ENCODE measurements at regions not wholly inside any gene's neighbourhood (a gene's known extent, or its start where the extent isn't known, plus 50 kb on each side); places are given as distances from the start of the nearest gene placed in this dataset.

- no peak overlapping the region for H3K27ac ChIP-seq
- no peaks in the 10 kb centered on the region for H3K27me3 ChIP-seq (ENCODE audit: control insufficient read depth, insufficient read depth, low read length)
- H2AFZ ChIP-seq: no peak overlapping the region
- H3K4me3 ChIP-seq (ENCODE audit: low read depth, low read length): no peak overlapping the region
- H3K79me2 ChIP-seq: no peaks in the 10 kb centered on the region
- TF ChIP-seq, protein P1, sequence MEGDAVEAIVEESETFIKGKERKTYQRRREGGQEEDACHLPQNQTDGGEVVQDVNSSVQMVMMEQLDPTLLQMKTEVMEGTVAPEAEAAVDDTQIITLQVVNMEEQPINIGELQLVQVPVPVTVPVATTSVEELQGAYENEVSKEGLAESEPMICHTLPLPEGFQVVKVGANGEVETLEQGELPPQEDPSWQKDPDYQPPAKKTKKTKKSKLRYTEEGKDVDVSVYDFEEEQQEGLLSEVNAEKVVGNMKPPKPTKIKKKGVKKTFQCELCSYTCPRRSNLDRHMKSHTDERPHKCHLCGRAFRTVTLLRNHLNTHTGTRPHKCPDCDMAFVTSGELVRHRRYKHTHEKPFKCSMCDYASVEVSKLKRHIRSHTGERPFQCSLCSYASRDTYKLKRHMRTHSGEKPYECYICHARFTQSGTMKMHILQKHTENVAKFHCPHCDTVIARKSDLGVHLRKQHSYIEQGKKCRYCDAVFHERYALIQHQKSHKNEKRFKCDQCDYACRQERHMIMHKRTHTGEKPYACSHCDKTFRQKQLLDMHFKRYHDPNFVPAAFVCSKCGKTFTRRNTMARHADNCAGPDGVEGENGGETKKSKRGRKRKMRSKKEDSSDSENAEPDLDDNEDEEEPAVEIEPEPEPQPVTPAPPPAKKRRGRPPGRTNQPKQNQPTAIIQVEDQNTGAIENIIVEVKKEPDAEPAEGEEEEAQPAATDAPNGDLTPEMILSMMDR (IDR thresholded peaks at IDR 0.05): no peak
- H3K4me2 ChIP-seq (ENCODE audit: low read length): no peak overlapping the region
- H3K9ac ChIP-seq: no peak overlapping the region
- no peaks in the 10 kb centered on the region for H3K4me1 ChIP-seq
- no peaks in the 10 kb centered on the region for H3K9me3 ChIP-seq (ENCODE audit: control insufficient read depth, low read length)
- no peaks in the 10 kb centered on the region for H3K36me3 ChIP-seq (ENCODE audit: control insufficient read depth, insufficient read depth, low read length)
Measured at GRCh38 chr5:44603496-44604272, 205.1 kb upstream of the MRPS30 start.

DNA sequence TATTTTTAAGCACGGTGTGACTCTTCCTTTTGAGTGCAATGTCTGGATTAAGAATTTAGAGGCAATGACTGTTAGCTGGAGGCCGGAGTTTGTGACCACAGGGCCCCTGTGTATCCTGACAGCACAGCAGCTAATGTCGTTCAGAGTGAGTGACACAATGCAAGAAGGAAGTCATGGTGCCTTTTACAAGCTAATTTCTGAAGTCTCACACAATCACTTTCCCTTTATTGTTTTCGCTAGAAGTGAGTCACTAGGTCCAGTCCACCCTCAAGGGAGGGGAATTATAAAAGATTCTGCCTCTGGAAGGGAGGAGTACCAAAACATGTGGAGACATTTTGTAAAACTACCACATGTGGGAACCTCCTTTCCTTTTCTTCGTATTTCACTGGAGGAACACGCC, 185.5 kb upstream of the FGF10 start:
- H3K79me2 ChIP-seq: no peaks in the 10 kb centered on the region
- TF ChIP-seq, protein P1 (IDR thresholded peaks at IDR 0.05): no peak
- H2AFZ ChIP-seq: no peak overlapping the region
- no peaks in the 10 kb centered on the region for H3K9me3 ChIP-seq (ENCODE audit: control insufficient read depth, low read length)
- H3K27me3 ChIP-seq (ENCODE audit: control insufficient read depth, insufficient read depth, low read length): no peaks in the 10 kb centered on the region
- H3K4me2 ChIP-seq (ENCODE audit: low read length): no peak overlapping the region
- H3K9ac ChIP-seq: no peak overlapping the region
- H3K36me3 ChIP-seq (ENCODE audit: control insufficient read depth, insufficient read depth, low read length): no peaks in the 10 kb centered on the region
- H3K4me3 ChIP-seq (ENCODE audit: low read depth, low read length): no peak overlapping the region
- no peak overlapping the region for H3K27ac ChIP-seq
- H3K4me1 ChIP-seq: no peaks in the 10 kb centered on the region

DNA sequence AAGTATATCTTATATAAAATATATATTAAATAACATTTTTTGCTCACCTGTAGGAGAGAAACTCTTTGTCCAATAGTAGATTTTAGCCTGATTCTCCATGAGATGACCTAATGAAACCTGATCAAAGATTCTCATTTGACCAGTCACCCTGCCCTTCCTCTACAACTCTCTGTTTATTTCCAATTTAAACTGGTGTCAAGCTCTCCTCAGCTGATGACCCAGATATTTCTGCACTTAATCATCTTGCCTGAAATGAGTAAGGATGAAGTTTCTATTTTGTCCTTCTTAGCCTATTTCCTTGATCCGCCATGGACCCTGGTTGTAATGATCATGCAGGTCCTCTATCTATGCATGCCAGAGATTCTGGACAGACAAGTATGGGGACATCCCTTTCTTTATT, 179.3 kb upstream of the FGF10 start:
- Histone ChIP-seq H3K36me3 (ENCODE audit: control insufficient read depth, insufficient read depth, low read length) (no peaks in the 10 kb centered on the region), H3K4me1 (no peaks in the 10 kb centered on the region), H3K9ac (no peak overlapping the region), H3K4me3 (ENCODE audit: low read depth, low read length) (no peak overlapping the region), H3K27ac (no peak overlapping the region), H2AFZ (no peak overlapping the region), H3K27me3 (ENCODE audit: control insufficient read depth, insufficient read depth, low read length) (no peaks in the 10 kb centered on the region), H3K4me2 (ENCODE audit: low read length) (no peak overlapping the region), H3K79me2 (no peaks in the 10 kb centered on the region), H3K9me3 (ENCODE audit: control insufficient read depth, low read length) (no peaks in the 10 kb centered on the region)
- TF ChIP-seq, protein P1 (IDR thresholded peaks at IDR 0.05): no peak

- Histone ChIP-seq H3K27ac (no peak overlapping the region), H3K4me3 (ENCODE audit: low read depth, low read length) (no peak overlapping the region), H3K27me3 (ENCODE audit: control insufficient read depth, insufficient read depth, low read length) (no peaks in the 10 kb centered on the region), H3K4me2 (ENCODE audit: low read length) (no peak overlapping the region), H3K9ac (no peak overlapping the region), H3K9me3 (ENCODE audit: control insufficient read depth, low read length) (no peaks in the 10 kb centered on the region), H2AFZ (no peak overlapping the region), H3K79me2 (no peaks in the 10 kb centered on the region), H3K4me1 (no peaks in the 10 kb centered on the region), H3K36me3 (ENCODE audit: control insufficient read depth, insufficient read depth, low read length) (no peaks in the 10 kb centered on the region)
- TF ChIP-seq, protein P1 (IDR thresholded peaks at IDR 0.05): no peak
Measured at GRCh38 chr5:44565902-44566301, 176.7 kb upstream of the FGF10 start.

- Histone ChIP-seq H3K79me2 (no peaks in the 10 kb centered on the region), H2AFZ (no peak overlapping the region), H3K9me3 (ENCODE audit: control insufficient read depth, low read length) (no peaks in the 10 kb centered on the region), H3K4me3 (ENCODE audit: low read depth, low read length) (no peak overlapping the region), H3K4me2 (ENCODE audit: low read length) (no peak overlapping the region), H3K4me1 (no peaks in the 10 kb centered on the region), H3K27me3 (ENCODE audit: control insufficient read depth, insufficient read depth, low read length) (no peaks in the 10 kb centered on the region), H3K36me3 (ENCODE audit: control insufficient read depth, insufficient read depth, low read length) (no peaks in the 10 kb centered on the region), H3K27ac (no peak overlapping the region), H3K9ac (no peak overlapping the region)
- TF ChIP-seq, protein P1 (IDR thresholded peaks at IDR 0.05): no peak
Measured at GRCh38 chr5:44565360-44565759, 176.1 kb upstream of the FGF10 start.
